Sigmoid colon (tissue), 4 donors: ENCODE measurements at regions not wholly inside any gene's neighbourhood (a gene's known extent, or its start where the extent isn't known, plus 50 kb on each side); places are given as distances from the start of the nearest gene placed in this dataset.

Experiments
- POLR2A ChIP-seq, 2 donors: fragments of 450-650 bp; IDR thresholded peaks; one replicate each; pipeline ENCODE4 v1.6.1; 2016; ENCODE audit warnings: antibody characterized with exemption in 2 of 2, mild to moderate bottlenecking in 2 of 2, moderate library complexity in 2 of 2
- POLR2AphosphoS5 ChIP-seq, 4 donors: sonication (generic); formaldehyde crosslinking; IDR thresholded peaks; one replicate each; pipeline ENCODE4 v1.6.1; 2017; ENCODE audit warnings: antibody characterized with exemption in 4 of 4
- TF ChIP-seq, protein P1 (sequence below), 4 experiments: fragments of 450-650 bp in 3 of 4; fragments of 200-600 bp in 1 of 4; IDR thresholded peaks; one replicate each; pipeline ENCODE4 v1.5.1; 2016 to 2019; ENCODE audit warnings: antibody characterized with exemption in 4 of 4, mild to moderate bottlenecking in 3 of 4, moderate library complexity in 2 of 4

DNA sequence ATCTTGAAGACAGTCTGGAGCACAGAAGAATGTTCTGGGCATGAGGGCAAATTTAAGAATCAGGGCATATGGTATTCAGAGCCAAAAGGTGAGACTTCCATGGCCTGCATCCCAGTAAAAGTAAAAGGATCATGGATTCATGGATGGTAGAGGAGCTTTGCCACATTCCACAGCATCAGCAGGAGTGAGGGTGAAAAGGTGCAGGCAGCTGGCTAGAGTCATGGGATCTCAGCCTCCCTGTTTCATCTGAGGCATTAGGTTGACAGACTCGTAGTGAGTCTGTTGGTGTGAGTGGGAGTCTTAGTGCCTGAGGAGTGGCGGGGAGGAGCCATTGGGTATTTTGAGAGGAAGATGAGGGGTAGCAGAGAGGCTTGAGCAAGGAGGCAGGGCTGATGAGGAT lies 301.6 kb downstream of the CYP26B1 start:
- TF ChIP-seq POLR2A (IDR thresholded peaks at IDR 0.05) = no peak
- TF ChIP-seq, protein P1, sequence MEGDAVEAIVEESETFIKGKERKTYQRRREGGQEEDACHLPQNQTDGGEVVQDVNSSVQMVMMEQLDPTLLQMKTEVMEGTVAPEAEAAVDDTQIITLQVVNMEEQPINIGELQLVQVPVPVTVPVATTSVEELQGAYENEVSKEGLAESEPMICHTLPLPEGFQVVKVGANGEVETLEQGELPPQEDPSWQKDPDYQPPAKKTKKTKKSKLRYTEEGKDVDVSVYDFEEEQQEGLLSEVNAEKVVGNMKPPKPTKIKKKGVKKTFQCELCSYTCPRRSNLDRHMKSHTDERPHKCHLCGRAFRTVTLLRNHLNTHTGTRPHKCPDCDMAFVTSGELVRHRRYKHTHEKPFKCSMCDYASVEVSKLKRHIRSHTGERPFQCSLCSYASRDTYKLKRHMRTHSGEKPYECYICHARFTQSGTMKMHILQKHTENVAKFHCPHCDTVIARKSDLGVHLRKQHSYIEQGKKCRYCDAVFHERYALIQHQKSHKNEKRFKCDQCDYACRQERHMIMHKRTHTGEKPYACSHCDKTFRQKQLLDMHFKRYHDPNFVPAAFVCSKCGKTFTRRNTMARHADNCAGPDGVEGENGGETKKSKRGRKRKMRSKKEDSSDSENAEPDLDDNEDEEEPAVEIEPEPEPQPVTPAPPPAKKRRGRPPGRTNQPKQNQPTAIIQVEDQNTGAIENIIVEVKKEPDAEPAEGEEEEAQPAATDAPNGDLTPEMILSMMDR (IDR thresholded peaks at IDR 0.05) = no peak
- TF ChIP-seq POLR2AphosphoS5 (IDR thresholded peaks at IDR 0.05) = no peak
